Right lobe of liver (tissue), 6 donors: ENCODE measurements at regions not wholly inside any gene's neighbourhood (a gene's known extent, or its start where the extent isn't known, plus 50 kb on each side); places are given as distances from the start of the nearest gene placed in this dataset.

Source experiments
- ATAC-seq, 4 donors: fragments of 200-7000 bp; cut with Tn5 transposase; one replicate each; pipeline ENCODE4 v1.9.1; 2020; ENCODE audit warnings: mild to moderate bottlenecking in 4 of 4, moderate library complexity in 4 of 4
- DNase-seq, 3 donors: peaks; one replicate each; pipeline ENCODE4 v3.0.0-alpha.2; 2020
- H3K27ac ChIP-seq, 3 donors: fragments of 200-600 bp; one replicate each; pipeline ENCODE4 v1.8.0; 2022
- H3K27me3 ChIP-seq, 2 donors: fragments of 200-600 bp; one replicate each; pipeline ENCODE4 v1.8.0; 2022
- H3K36me3 ChIP-seq, 4 donors: fragments of 200-600 bp; sonication (generic) in 1 of 4; one replicate each; pipeline versions ENCODE4 v1.5.1 to v1.8.0; 2017 to 2022; ENCODE audit warnings: control low read depth in 1 of 4
- H3K4me1 ChIP-seq, 4 donors: fragments of 200-600 bp; sonication (generic) in 1 of 4; one replicate each; pipeline versions ENCODE4 v1.5.1 to v1.8.0; 2017 to 2022; ENCODE audit warnings: control low read depth in 1 of 4
- H3K4me3 ChIP-seq, 3 donors: fragments of 200-600 bp; one replicate each; pipeline ENCODE4 v1.8.0; 2022
- H3K9me3 ChIP-seq, 4 donors: fragments of 200-600 bp; sonication (generic) in 1 of 4; one replicate each; pipeline versions ENCODE4 v1.5.1 to v1.8.0; 2017 to 2022; ENCODE audit warnings: control low read depth in 1 of 4
- CTCF ChIP-seq, 4 donors: fragments of 200-600 bp in 3 of 4; fragments of 450-650 bp in 1 of 4; IDR thresholded peaks; one replicate each; pipeline versions ENCODE4 v1.5.1 to v1.8.0; 2016 to 2022; ENCODE audit warnings: antibody characterized with exemption in 4 of 4, mild to moderate bottlenecking in 2 of 4
- POLR2A ChIP-seq: fragments of 450-650 bp; IDR thresholded peaks from one replicate; pipeline ENCODE4 v1.6.1; 2017; ENCODE audit warnings: antibody characterized with exemption, mild to moderate bottlenecking
- WGBS: methylation state at CpG from one replicate; pipeline ENCODE4 v1.1.6; 2018; ENCODE audit warnings: low coverage, low lambda C conversion rate; ENCODE audit not compliant: insufficient coverage; ENCODE audit errors: missing lambda C conversion rate; 5-methylcytosine and 5-hydroxymethylcytosine counted together
- intact Hi-C, 2 donors: fragments of 100-400 bp; cut with DNase I; formaldehyde crosslinking; loops; one replicate each; pipeline versions ENCODE4 v1.11.2 to v1.14.1; 2022
- donor health status: DM: no; HTN: yes; CAD: no.
- donor health status: DM: no; HTN: no; CAD: no.
- donor health status: DM: no; HTN: no; CAD: no.
- donor health status: DM: no; HTN: yes; CAD: no.
- donor health status: DM: no; HTN: yes; CAD: no.

- Histone ChIP-seq H3K27me3 (no peaks in the 10 kb centered on the region), H3K4me3 (no peak overlapping the region), H3K36me3 (no peaks in the 10 kb centered on the region), H3K9me3 (no peaks in the 10 kb centered on the region), H3K4me1 (no peaks in the 10 kb centered on the region), H3K27ac (no peak overlapping the region)
- TF ChIP-seq POLR2A (no peak), CTCF (IDR thresholded peaks at IDR 0.05) (no peak)
- intact Hi-C loops = no loop called here
- DNase-seq = no peak
- 67% methylated on average over 5 of the region's 6 CpGs for WGBS
- no peak for ATAC-seq
These were observed 108.5 kb upstream of the TDRD3 start for GRCh38 chr13:60288569-60288968.

GRCh38 chr13:60303166-60303565 lies 93.9 kb upstream of the TDRD3 start:
- Histone ChIP-seq H3K36me3 (no peaks in the 10 kb centered on the region), H3K4me3 (no peak overlapping the region), H3K9me3 (no peaks in the 10 kb centered on the region), H3K4me1 (no peaks in the 10 kb centered on the region), H3K27me3 (no peaks in the 10 kb centered on the region), H3K27ac (no peak overlapping the region)
- no peak for ATAC-seq
- DNase-seq = no peak
- intact Hi-C loops = no loop called here
- 45% methylated on average over 7 of the region's 7 CpGs for WGBS
- no peak for TF ChIP-seq CTCF (IDR thresholded peaks at IDR 0.05)
- no peak for TF ChIP-seq POLR2A

- DNase-seq (no peak), ATAC-seq (no peak)
- intact Hi-C loops = no loop called here
- no peaks in the 10 kb centered on the region for H3K27me3 ChIP-seq
- no peaks in the 10 kb centered on the region for H3K4me1 ChIP-seq
- no peaks in the 10 kb centered on the region for H3K36me3 ChIP-seq
- no peak overlapping the region for H3K27ac ChIP-seq
- TF ChIP-seq POLR2A = no peak
- TF ChIP-seq CTCF (IDR thresholded peaks at IDR 0.05) = no peak
- no peaks in the 10 kb centered on the region for H3K9me3 ChIP-seq
- no peak overlapping the region for H3K4me3 ChIP-seq
- WGBS = 33% methylated on average over 1 of the region's 4 CpGs
These were observed 85.5 kb upstream of the TDRD3 start for GRCh38 chr13:60311527-60311926.

- no peaks in the 10 kb centered on the region for H3K4me1 ChIP-seq
- H3K27ac ChIP-seq = no peak overlapping the region
- H3K36me3 ChIP-seq = no peaks in the 10 kb centered on the region
- no peak overlapping the region for H3K4me3 ChIP-seq
- no peaks in the 10 kb centered on the region for H3K9me3 ChIP-seq
- no peaks in the 10 kb centered on the region for H3K27me3 ChIP-seq
- no peak for ATAC-seq
- TF ChIP-seq POLR2A (no peak), CTCF (IDR thresholded peaks at IDR 0.05) (no peak)
- 69% methylated on average over 5 of the region's 5 CpGs for WGBS
- DNase-seq = no peak
- intact Hi-C loops = no loop called here
These were observed 84.0 kb upstream of the TDRD3 start for GRCh38 chr13:60312851-60313505.

GRCh38 chr13:60318186-60318585 lies 78.8 kb upstream of the TDRD3 start:
- TF ChIP-seq CTCF (IDR thresholded peaks at IDR 0.05) (no peak), POLR2A (no peak)
- Histone ChIP-seq H3K27ac (no peak overlapping the region), H3K4me1 (no peaks in the 10 kb centered on the region), H3K27me3 (no peaks in the 10 kb centered on the region), H3K36me3 (no peaks in the 10 kb centered on the region), H3K4me3 (no peak overlapping the region), H3K9me3 (no peaks in the 10 kb centered on the region)
- DNase-seq = no peak
- 44% methylated on average over 3 of the region's 3 CpGs for WGBS
- intact Hi-C loops = no loop called here
- ATAC-seq = no peak
